Stimulated activated naive CD4-positive, alpha-beta T cell (primary cell): ENCODE measurements at regions not wholly inside any gene's neighbourhood (a gene's known extent, or its start where the extent isn't known, plus 50 kb on each side); places are given as distances from the start of the nearest gene placed in this dataset.
A peak's percentile ranks its signal among the peaks of the same experiment; 100 is the strongest.
"Not testable (repeated sequence)": the region's sequence is repeated elsewhere in the genome, so short reads cannot be mapped to it uniquely, and the experiment has no call there.

ENCODE experiments used
- DNase-seq, 6 experiments: peaks; one replicate each; lab custom pipeline; 2025; lab: John Stamatoyannopoulos, UW

- no peak for DNase-seq
Measured at GRCh38 chr3:70737666-70738290, 425.3 kb upstream of the MDFIC2 start.

GRCh38 chr3:70736009-70736408 lies 423.6 kb upstream of the MDFIC2 start:
- no peak for DNase-seq

GRCh38 chr3:70734756-70735155 lies 422.3 kb upstream of the MDFIC2 start:
- DNase-seq, result no peak

- no peak for DNase-seq
Measured at GRCh38 chr3:70731046-70731445, 418.6 kb upstream of the MDFIC2 start.

GRCh38 chr3:70729845-70730244 lies 417.4 kb upstream of the MDFIC2 start:
- no peak for DNase-seq

GRCh38 chr3:70728311-70728710 lies 415.9 kb upstream of the MDFIC2 start:
- DNase-seq, result no peak

GRCh38 chr3:70726961-70727360 lies 414.5 kb upstream of the MDFIC2 start:
- DNase-seq, result no peak

GRCh38 chr3:70726096-70726938 lies 413.9 kb upstream of the MDFIC2 start:
- no peak for DNase-seq

- no peak for DNase-seq
Measured at GRCh38 chr3:70722018-70722417, 409.6 kb upstream of the MDFIC2 start.

- DNase-seq, result peak in 2 of 6 experiments; percentile 11 to 30
Measured at GRCh38 chr3:70716832-70717231, 404.4 kb upstream of the MDFIC2 start.

GRCh38 chr3:70712449-70713082 lies 400.1 kb upstream of the MDFIC2 start:
- no peak for DNase-seq

GRCh38 chr3:70703305-70704102 lies 391.1 kb upstream of the MDFIC2 start:
- no peak for DNase-seq

- DNase-seq, result no peak
Measured at GRCh38 chr3:70702132-70702531, 389.7 kb upstream of the MDFIC2 start.

- DNase-seq, result no peak
Measured at GRCh38 chr3:70684701-70685100, 372.3 kb upstream of the MDFIC2 start.

- not testable (repeated sequence) for DNase-seq
Measured at GRCh38 chr3:70675810-70676209, 363.4 kb upstream of the MDFIC2 start.

GRCh38 chr3:70658513-70659310 lies 346.3 kb upstream of the MDFIC2 start:
- DNase-seq, result no peak

- DNase-seq, result no peak
Measured at GRCh38 chr3:70657454-70657853, 345.0 kb upstream of the MDFIC2 start.

- no peak for DNase-seq
Measured at GRCh38 chr3:70647823-70648222, 335.4 kb upstream of the MDFIC2 start.

- no peak for DNase-seq
Measured at GRCh38 chr3:70647094-70647493, 334.7 kb upstream of the MDFIC2 start.

- DNase-seq, result no peak
Measured at GRCh38 chr3:70646635-70647034, 334.2 kb upstream of the MDFIC2 start.

GRCh38 chr3:70640481-70640880 lies 328.0 kb upstream of the MDFIC2 start:
- no peak for DNase-seq
